CD14-positive monocyte (primary cell): ENCODE measurements at regions not wholly inside any gene's neighbourhood (a gene's known extent, or its start where the extent isn't known, plus 50 kb on each side); places are given as distances from the start of the nearest gene placed in this dataset.
A peak's percentile ranks its signal among the peaks of the same experiment; 100 is the strongest.

Experiments used
- DNase-seq, 3 donors: peaks; one replicate each; pipeline ENCODE4 v3.0.0-alpha.2; 2011 to 2022
- H2AFZ ChIP-seq: 2 replicates; pipeline ENCODE4 v1.6.0; 2012; ENCODE audit warnings: mild to moderate bottlenecking, low read depth, low read length, inconsistent platforms; ENCODE audit not compliant: insufficient read depth, poor library complexity, severe bottlenecking
- H3K27ac ChIP-seq, 2 donors: 1 replicate in 1 of 2; 2 replicates in 1 of 2; pipeline ENCODE4 v1.5.1; 2012 to 2013; ENCODE audit warnings: low read length in 2 of 2, control low read depth in 1 of 2, inconsistent platforms in 1 of 2, low read depth in 1 of 2, mild to moderate bottlenecking in 1 of 2
- H3K27me3 ChIP-seq, 2 donors: one replicate each; pipeline versions ENCODE4 v1.6.0 to v1.6.1; 2011 to 2013; ENCODE audit warnings: low read length in 2 of 2; ENCODE audit not compliant: control insufficient read depth in 2 of 2, insufficient read depth in 2 of 2
- H3K36me3 ChIP-seq, 2 donors: replicated peaks in 1 of 2; 1 replicate in 1 of 2; 2 replicates in 1 of 2; pipeline versions ENCODE4 v1.5.1 to v1.6.1; 2012 to 2013; ENCODE audit warnings: low read length in 2 of 2, control low read depth in 1 of 2, inconsistent platforms in 1 of 2, mild to moderate bottlenecking in 1 of 2; ENCODE audit not compliant: insufficient read depth in 2 of 2, control insufficient read depth in 1 of 2
- H3K4me1 ChIP-seq, 2 donors: 1 replicate in 1 of 2; 2 replicates in 1 of 2; pipeline versions ENCODE4 v1.5.1 to v1.6.1; 2012 to 2013; ENCODE audit warnings: low read length in 2 of 2, control low read depth in 1 of 2, inconsistent platforms in 1 of 2, mild to moderate bottlenecking in 1 of 2, moderate library complexity in 1 of 2; ENCODE audit not compliant: insufficient read depth in 2 of 2, control insufficient read depth in 1 of 2
- H3K4me2 ChIP-seq: replicated peaks from 2 replicates; pipeline ENCODE3; 2012; ENCODE audit warnings: low read length, moderate library complexity, mild to moderate bottlenecking; ENCODE audit not compliant: poor library complexity, severe bottlenecking; ENCODE audit errors: extremely low read depth
- H3K4me3 ChIP-seq, 3 experiments: fragments of 200-600 bp in 1 of 3; sonication (generic) in 1 of 3; replicated peaks in 1 of 3; 1 replicate in 2 of 3; 2 replicates in 1 of 3; pipeline ENCODE4 v1.5.1; 2011 to 2013; ENCODE audit warnings: low read length in 3 of 3, mild to moderate bottlenecking in 3 of 3, control low read depth in 2 of 3, low read depth in 2 of 3, inconsistent platforms in 1 of 3, moderate library complexity in 1 of 3
- H3K79me2 ChIP-seq: 2 replicates; pipeline ENCODE4 v1.6.0; 2012; ENCODE audit warnings: mild to moderate bottlenecking, control low read depth, inconsistent platforms, low read length, moderate library complexity; ENCODE audit not compliant: insufficient read depth
- H3K9ac ChIP-seq: 2 replicates; pipeline ENCODE4 v1.6.0; 2017; ENCODE audit warnings: low read length, mild to moderate bottlenecking; ENCODE audit not compliant: insufficient read depth, poor library complexity, severe bottlenecking
- H3K9me3 ChIP-seq, 2 donors: replicated peaks in 1 of 2; 1 replicate in 1 of 2; 2 replicates in 1 of 2; pipeline versions ENCODE4 v1.5.1 to v1.6.1; 2012 to 2013; ENCODE audit warnings: low read length in 2 of 2, control low read depth in 1 of 2; ENCODE audit not compliant: control insufficient read depth in 1 of 2, insufficient read depth in 1 of 2
- H4K20me1 ChIP-seq: 2 replicates; pipeline ENCODE4 v1.6.0; 2012; ENCODE audit warnings: mild to moderate bottlenecking, low read length, control low read depth, moderate library complexity; ENCODE audit not compliant: insufficient read depth
- H3K27ac Mint-ChIP-seq, 7 donors: one replicate each; pipeline ENCODE4 v1.8.0; 2020; ENCODE audit warnings: mild to moderate bottlenecking in 7 of 7, mixed read lengths in 7 of 7, moderate library complexity in 6 of 7, inconsistent platforms in 2 of 7
- H3K27me3 Mint-ChIP-seq, 3 donors: one replicate each; pipeline ENCODE4 v1.8.0; 2021 to 2022; ENCODE audit warnings: low read depth in 3 of 3, mild to moderate bottlenecking in 3 of 3, mixed read lengths in 3 of 3, moderate library complexity in 3 of 3, inconsistent platforms in 1 of 3
- H3K36me3 Mint-ChIP-seq, 2 donors: one replicate each; pipeline ENCODE4 v1.8.0; 2020; ENCODE audit warnings: mixed read lengths in 2 of 2, inconsistent platforms in 1 of 2, mild to moderate bottlenecking in 1 of 2
- H3K4me1 Mint-ChIP-seq: one replicate; pipeline ENCODE4 v1.8.0; 2020; ENCODE audit warnings: mild to moderate bottlenecking, mixed read lengths
- H3K4me3 Mint-ChIP-seq, 2 donors: one replicate each; pipeline ENCODE4 v1.8.0; 2020; ENCODE audit warnings: mild to moderate bottlenecking in 2 of 2, mixed read lengths in 2 of 2, moderate library complexity in 1 of 2
- H3K9me3 Mint-ChIP-seq, 7 donors: one replicate each; pipeline ENCODE4 v1.8.0; 2020 to 2022; ENCODE audit warnings: mixed read lengths in 7 of 7, mild to moderate bottlenecking in 6 of 7, moderate library complexity in 6 of 7, inconsistent platforms in 2 of 7
- CTCF ChIP-seq: fragments of 200-600 bp; IDR thresholded peaks from one replicate; pipeline ENCODE4 v1.8.0; 2022; ENCODE audit warnings: antibody characterized with exemption, mild to moderate bottlenecking
- WGBS: methylation state at CpG from one replicate; pipeline ENCODE4 v1.1.5; 2013; ENCODE audit warnings: missing lambda C conversion rate; ENCODE audit not compliant: insufficient coverage; 5-methylcytosine and 5-hydroxymethylcytosine counted together
- intact Hi-C, 2 donors: fragments of 100-400 bp; cut with micrococcal nuclease; formaldehyde crosslinking; loops; one replicate each; pipeline versions ENCODE4 v1.15.0 to v1.15.1; 2023

- H3K9me3 ChIP-seq = peaks cover 0 to 4% of the 10 kb centered on the region in 2 donors
- no peaks in the 10 kb centered on the region for H3K4me1 ChIP-seq
- H3K36me3 ChIP-seq = no peaks in the 10 kb centered on the region
- no peak for DNase-seq
- no peak overlapping the region for H3K4me3 ChIP-seq
- H3K4me3 Mint-ChIP-seq = no peak overlapping the region
- peaks cover 0 to 10% (median 2%) of the 10 kb centered on the region in 7 donors for H3K9me3 Mint-ChIP-seq
- H4K20me1 ChIP-seq = no peaks in the 10 kb centered on the region
- H3K36me3 Mint-ChIP-seq = no peaks in the 10 kb centered on the region
- H2AFZ ChIP-seq = no peak overlapping the region
- H3K27me3 Mint-ChIP-seq = no peaks in the 10 kb centered on the region
- H3K4me2 ChIP-seq = no peak overlapping the region
- H3K9ac ChIP-seq = no peak overlapping the region
- intact Hi-C loops = no loop called here
- no peak overlapping the region for H3K27ac Mint-ChIP-seq
- no peaks in the 10 kb centered on the region for H3K4me1 Mint-ChIP-seq
- no peak overlapping the region for H3K27ac ChIP-seq
- no CpG with 5 or more reads among the region's 1 CpG for WGBS
- no peak for TF ChIP-seq CTCF
- no peaks in the 10 kb centered on the region for H3K79me2 ChIP-seq
- no peaks in the 10 kb centered on the region for H3K27me3 ChIP-seq
Measured at GRCh38 chr17:54426296-54426886, 474.3 kb upstream of the TOM1L1 start.

- H3K9me3 ChIP-seq = peaks cover 14 to 20% of the 10 kb centered on the region in 2 donors
- no peak overlapping the region for H3K4me3 Mint-ChIP-seq
- H2AFZ ChIP-seq = no peak overlapping the region
- no peak overlapping the region for H3K9ac ChIP-seq
- H3K4me1 ChIP-seq = no peaks in the 10 kb centered on the region
- H3K36me3 Mint-ChIP-seq = no peaks in the 10 kb centered on the region
- H3K27me3 ChIP-seq = no peaks in the 10 kb centered on the region
- H3K79me2 ChIP-seq = no peaks in the 10 kb centered on the region
- H3K27ac ChIP-seq = no peak overlapping the region
- peak overlapping the region in 1 of 7 donors; percentile 7 for H3K27ac Mint-ChIP-seq
- no peak for DNase-seq
- H3K4me1 Mint-ChIP-seq = no peaks in the 10 kb centered on the region
- no peaks in the 10 kb centered on the region for H4K20me1 ChIP-seq
- no peaks in the 10 kb centered on the region for H3K27me3 Mint-ChIP-seq
- H3K4me3 ChIP-seq = no peak overlapping the region
- intact Hi-C loops = no loop called here
- WGBS = 93% methylated on average over 7 of the region's 10 CpGs
- H3K36me3 ChIP-seq = no peaks in the 10 kb centered on the region
- H3K9me3 Mint-ChIP-seq = peaks cover 4 to 17% (median 7%) of the 10 kb centered on the region in 7 donors
- no peak overlapping the region for H3K4me2 ChIP-seq
- no peak for TF ChIP-seq CTCF
Measured at GRCh38 chr17:54435966-54436365, 464.7 kb upstream of the TOM1L1 start.
